Suprapubic skin (tissue), 3 donors: ENCODE measurements at regions not wholly inside any gene's neighbourhood (a gene's known extent, or its start where the extent isn't known, plus 50 kb on each side); places are given as distances from the start of the nearest gene placed in this dataset.

Experiments
- CTCF ChIP-seq, 2 donors: fragments of 200-600 bp in 1 of 2; fragments of 450-650 bp in 1 of 2; sonication (generic) in 1 of 2; IDR thresholded peaks; one replicate each; pipeline ENCODE4 v1.5.1; 2016 to 2019; ENCODE audit warnings: antibody characterized with exemption in 2 of 2, mild to moderate bottlenecking in 1 of 2, moderate library complexity in 1 of 2
- EP300 ChIP-seq: sonication (generic); formaldehyde crosslinking; IDR thresholded peaks from one replicate; pipeline ENCODE4 v1.6.1; 2017; ENCODE audit warnings: antibody characterized with exemption

- TF ChIP-seq CTCF (IDR thresholded peaks at IDR 0.05) (no peak), EP300 (no peak)
Observed at GRCh38 chr16:52128361-52128760, 418.6 kb downstream of the TOX3 start.
